Activated CD8-positive, alpha-beta T cell treated with anti-CD3 and anti-CD28 coated beads for 36 hours (primary cell): ENCODE measurements at regions not wholly inside any gene's neighbourhood (a gene's known extent, or its start where the extent isn't known, plus 50 kb on each side); places are given as distances from the start of the nearest gene placed in this dataset.
"Not testable (repeated sequence)": the region's sequence is repeated elsewhere in the genome, so short reads cannot be mapped to it uniquely, and the experiment has no call there.

Experiments used
- ATAC-seq: fragments of 200-7000 bp; cut with Tn5 transposase; one replicate; pipeline ENCODE4 v1.10.0; 2021; ENCODE audit warnings: mild to moderate bottlenecking, moderate library complexity
- CTCF ChIA-PET: fragments of 350-600 bp; sonication (Branson Sonifier 250); formaldehyde crosslinking; loops from one replicate; lab custom pipeline; 2021; ENCODE audit warnings: antibody characterized with exemption; lab: Charles Lee
- POLR2A ChIA-PET: fragments of 350-600 bp; sonication (Branson Sonifier 250); formaldehyde crosslinking; loops from one replicate; lab custom pipeline; 2021; ENCODE audit warnings: antibody characterized with exemption; lab: Charles Lee
- DNase-seq: peaks from one replicate; pipeline ENCODE4 v3.0.0-alpha.2; 2020
- H3K27ac Mint-ChIP-seq: one replicate; pipeline ENCODE4 v1.8.0; 2021; ENCODE audit warnings: mild to moderate bottlenecking, mixed read lengths
- H3K27me3 Mint-ChIP-seq: one replicate; pipeline ENCODE4 v1.8.0; 2021; ENCODE audit warnings: mixed read lengths
- H3K36me3 Mint-ChIP-seq: one replicate; pipeline ENCODE4 v1.8.0; 2021; ENCODE audit warnings: low read depth, mixed read lengths
- H3K4me1 Mint-ChIP-seq: one replicate; pipeline ENCODE4 v1.8.0; 2021; ENCODE audit warnings: low read depth, mixed read lengths
- H3K4me3 Mint-ChIP-seq: one replicate; pipeline ENCODE4 v1.8.0; 2021; ENCODE audit warnings: mild to moderate bottlenecking, moderate library complexity, mixed read lengths
- H3K9me3 Mint-ChIP-seq: one replicate; pipeline ENCODE4 v1.8.0; 2021; ENCODE audit warnings: mixed read lengths
- intact Hi-C: fragments of 100-400 bp; cut with micrococcal nuclease; formaldehyde crosslinking; loops from one replicate; pipeline ENCODE4 v1.10.0; 2022
- TF ChIP-seq, protein P1 (sequence below): fragments of 200-600 bp; IDR thresholded peaks from one replicate; pipeline ENCODE4 v1.8.0; 2022; ENCODE audit warnings: antibody characterized with exemption, mild to moderate bottlenecking

DNA sequence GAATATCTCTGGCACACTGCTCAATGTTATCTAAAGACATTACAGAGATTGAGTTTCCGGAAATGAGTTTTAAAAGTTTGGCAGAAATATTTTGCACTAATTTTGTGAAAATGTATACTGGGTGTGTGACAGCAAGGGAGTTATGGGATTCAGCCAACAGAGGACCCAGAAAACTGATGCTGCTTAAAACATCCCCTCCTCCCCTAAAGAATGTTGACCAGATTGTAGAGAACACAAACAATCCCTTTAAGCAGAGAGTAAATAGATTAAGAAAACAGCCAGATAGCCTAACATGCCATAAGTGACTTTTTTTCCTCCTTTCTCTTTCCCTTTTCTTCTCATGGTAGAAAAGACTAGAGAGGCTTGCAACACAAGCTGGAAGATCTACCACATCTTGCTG is 928.0 kb upstream of the ALCAM start:
- no peak overlapping the region for H3K27ac Mint-ChIP-seq
- H3K4me1 Mint-ChIP-seq: no peaks in the 10 kb centered on the region
- H3K4me3 Mint-ChIP-seq: no peak overlapping the region
- DNase-seq (no peak), ATAC-seq (no peak)
- no peaks in the 10 kb centered on the region for H3K36me3 Mint-ChIP-seq
- no peaks in the 10 kb centered on the region for H3K27me3 Mint-ChIP-seq
- no peaks in the 10 kb centered on the region for H3K9me3 Mint-ChIP-seq
- ChIA-PET CTCF (no interaction called here), POLR2A (no interaction called here)
- TF ChIP-seq, protein P1, sequence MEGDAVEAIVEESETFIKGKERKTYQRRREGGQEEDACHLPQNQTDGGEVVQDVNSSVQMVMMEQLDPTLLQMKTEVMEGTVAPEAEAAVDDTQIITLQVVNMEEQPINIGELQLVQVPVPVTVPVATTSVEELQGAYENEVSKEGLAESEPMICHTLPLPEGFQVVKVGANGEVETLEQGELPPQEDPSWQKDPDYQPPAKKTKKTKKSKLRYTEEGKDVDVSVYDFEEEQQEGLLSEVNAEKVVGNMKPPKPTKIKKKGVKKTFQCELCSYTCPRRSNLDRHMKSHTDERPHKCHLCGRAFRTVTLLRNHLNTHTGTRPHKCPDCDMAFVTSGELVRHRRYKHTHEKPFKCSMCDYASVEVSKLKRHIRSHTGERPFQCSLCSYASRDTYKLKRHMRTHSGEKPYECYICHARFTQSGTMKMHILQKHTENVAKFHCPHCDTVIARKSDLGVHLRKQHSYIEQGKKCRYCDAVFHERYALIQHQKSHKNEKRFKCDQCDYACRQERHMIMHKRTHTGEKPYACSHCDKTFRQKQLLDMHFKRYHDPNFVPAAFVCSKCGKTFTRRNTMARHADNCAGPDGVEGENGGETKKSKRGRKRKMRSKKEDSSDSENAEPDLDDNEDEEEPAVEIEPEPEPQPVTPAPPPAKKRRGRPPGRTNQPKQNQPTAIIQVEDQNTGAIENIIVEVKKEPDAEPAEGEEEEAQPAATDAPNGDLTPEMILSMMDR: no peak
- intact Hi-C loops: no loop called here

DNA sequence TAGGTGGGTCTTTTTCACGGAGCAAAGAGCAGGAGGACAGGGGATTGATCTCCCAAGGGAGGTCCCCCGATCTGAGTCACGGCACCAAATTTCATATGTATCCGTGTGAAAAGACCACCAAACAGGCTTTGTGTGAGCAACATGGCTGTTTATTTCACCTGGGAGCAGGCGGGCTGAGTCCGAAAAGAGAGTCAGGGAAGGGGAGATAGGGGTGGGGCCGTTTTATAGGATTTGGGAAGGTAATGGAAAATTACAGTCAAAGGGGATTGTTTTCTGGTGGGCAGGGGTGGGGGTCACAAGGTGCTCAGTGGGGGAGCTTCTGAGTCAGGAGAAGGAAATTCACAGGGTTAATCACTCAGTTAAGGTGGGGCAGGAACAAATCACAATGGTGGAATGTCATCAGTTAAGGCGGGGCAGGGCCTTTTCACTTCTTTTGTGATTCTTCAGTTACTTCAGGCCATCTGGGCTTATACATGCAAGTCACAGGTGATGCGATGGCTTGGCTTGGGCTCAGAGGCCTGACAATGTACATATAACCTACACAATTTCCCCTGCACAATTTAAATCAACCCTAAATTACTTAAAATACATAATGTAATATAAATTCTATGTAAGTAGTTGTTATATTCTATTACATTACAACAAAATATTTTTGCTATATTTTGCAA is 921.3 kb upstream of the ALCAM start:
- intact Hi-C loops, H3K36me3 Mint-ChIP-seq: not testable (repeated sequence)

DNA sequence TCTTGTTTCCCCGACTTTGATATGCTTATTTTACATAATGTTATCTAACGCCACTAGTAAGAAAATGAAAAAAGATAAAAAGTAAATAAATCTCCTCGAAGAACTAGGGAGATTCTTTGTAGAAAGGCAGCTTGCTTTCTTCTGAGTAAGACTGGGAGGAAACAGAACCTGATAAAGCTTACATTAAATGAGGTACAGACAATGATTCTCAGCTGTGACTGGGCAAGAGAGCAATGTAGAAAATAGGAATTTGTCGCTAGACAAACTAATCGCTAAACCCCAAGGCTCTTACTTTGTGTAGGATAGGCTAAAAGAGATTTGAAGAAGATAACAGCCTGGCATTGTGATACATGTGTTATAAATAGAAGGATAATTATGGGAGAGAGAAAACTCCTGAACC is 919.0 kb upstream of the ALCAM start:
- TF ChIP-seq, protein P1: no peak
- CTCF ChIA-PET: no interaction called here
- no peak overlapping the region for H3K4me3 Mint-ChIP-seq

More for the DNA sequence above, 921.3 kb upstream of the ALCAM start:
- CTCF ChIA-PET, POLR2A ChIA-PET, H3K4me1 Mint-ChIP-seq, H3K9me3 Mint-ChIP-seq, H3K27me3 Mint-ChIP-seq, H3K27ac Mint-ChIP-seq, ATAC-seq, DNase-seq, H3K4me3 Mint-ChIP-seq: not testable (repeated sequence)

DNA sequence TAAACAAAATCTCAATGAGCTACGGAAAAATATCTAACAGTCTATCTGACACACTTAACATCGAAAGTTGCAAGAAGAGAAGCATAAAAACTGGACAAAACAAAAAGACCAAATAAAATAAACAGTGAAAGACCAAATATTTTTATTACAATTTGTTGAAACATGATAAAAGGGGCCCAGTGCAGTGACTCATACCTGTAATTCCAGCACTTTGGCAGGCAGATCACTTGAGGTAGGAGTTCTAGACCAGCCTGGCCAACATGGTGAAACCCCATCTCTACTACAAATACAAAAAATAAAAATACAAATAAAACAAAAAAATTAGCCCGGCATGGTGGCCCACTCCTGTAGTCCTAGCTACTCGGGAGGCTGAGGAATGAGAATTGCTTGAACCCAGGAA is 914.0 kb upstream of the ALCAM start:
- intact Hi-C loops: no loop called here
- Mint-ChIP-seq H3K4me3 (no peak overlapping the region), H3K9me3 (no peaks in the 10 kb centered on the region), H3K4me1 (no peaks in the 10 kb centered on the region), H3K27me3 (no peaks in the 10 kb centered on the region), H3K27ac (no peak overlapping the region), H3K36me3 (no peaks in the 10 kb centered on the region)
- CTCF ChIA-PET: no interaction called here
- DNase-seq (no peak), ATAC-seq (no peak)
- POLR2A ChIA-PET: no interaction called here
- TF ChIP-seq, protein P1: no peak

More for the DNA sequence above, 919.0 kb upstream of the ALCAM start:
- H3K27me3 Mint-ChIP-seq: no peaks in the 10 kb centered on the region
- no peak overlapping the region for H3K27ac Mint-ChIP-seq
- no peaks in the 10 kb centered on the region for H3K36me3 Mint-ChIP-seq
- ATAC-seq: no peak
- POLR2A ChIA-PET: no interaction called here
- intact Hi-C loops: no loop called here
- H3K9me3 Mint-ChIP-seq: no peaks in the 10 kb centered on the region
- DNase-seq: no peak
- no peaks in the 10 kb centered on the region for H3K4me1 Mint-ChIP-seq

DNA sequence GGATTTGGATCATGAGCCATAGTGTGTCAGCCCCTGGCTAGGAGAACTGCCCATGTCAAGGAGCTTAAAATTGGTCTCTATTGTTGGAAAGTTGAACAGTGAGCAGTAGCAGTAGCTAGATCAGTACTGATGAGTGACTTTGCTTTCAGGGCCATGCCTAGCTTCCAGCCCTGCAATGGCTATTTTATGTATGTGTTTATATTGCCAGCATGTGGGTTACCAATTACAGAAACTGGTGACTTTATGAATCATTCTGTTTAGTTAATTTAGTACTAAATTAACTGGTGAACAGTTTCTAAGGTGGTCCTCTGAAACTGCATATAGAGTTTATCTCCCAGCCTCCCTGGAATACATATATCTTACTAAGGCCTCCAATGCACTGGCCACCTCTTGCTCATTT is 908.1 kb upstream of the ALCAM start:
- ChIA-PET POLR2A (no interaction called here), CTCF (no interaction called here)
- intact Hi-C loops: no loop called here
- TF ChIP-seq, protein P1: no peak
- DNase-seq (no peak), ATAC-seq (no peak)
- Mint-ChIP-seq H3K36me3 (no peaks in the 10 kb centered on the region), H3K27ac (no peak overlapping the region), H3K4me3 (no peak overlapping the region), H3K9me3 (no peaks in the 10 kb centered on the region), H3K4me1 (no peaks in the 10 kb centered on the region), H3K27me3 (no peaks in the 10 kb centered on the region)
